Prostate gland (tissue), 2 donors: ENCODE measurements at regions not wholly inside any gene's neighbourhood (a gene's known extent, or its start where the extent isn't known, plus 50 kb on each side); places are given as distances from the start of the nearest gene placed in this dataset.

Source experiments
- POLR2A ChIP-seq: fragments of 450-650 bp; IDR thresholded peaks from one replicate; pipeline ENCODE4 v1.6.1; 2016; ENCODE audit warnings: antibody characterized with exemption, mild to moderate bottlenecking
- TF ChIP-seq, protein P1 (sequence below), 4 experiments: fragments of 200-600 bp in 2 of 4; fragments of 450-650 bp in 2 of 4; sonication (generic) in 2 of 4; IDR thresholded peaks; 1 replicate in 3 of 4; 2 replicates in 1 of 4; pipeline ENCODE4 v1.5.1; 2016 to 2019; ENCODE audit warnings: antibody characterized with exemption in 4 of 4, mild to moderate bottlenecking in 2 of 4, moderate library complexity in 2 of 4

DNA sequence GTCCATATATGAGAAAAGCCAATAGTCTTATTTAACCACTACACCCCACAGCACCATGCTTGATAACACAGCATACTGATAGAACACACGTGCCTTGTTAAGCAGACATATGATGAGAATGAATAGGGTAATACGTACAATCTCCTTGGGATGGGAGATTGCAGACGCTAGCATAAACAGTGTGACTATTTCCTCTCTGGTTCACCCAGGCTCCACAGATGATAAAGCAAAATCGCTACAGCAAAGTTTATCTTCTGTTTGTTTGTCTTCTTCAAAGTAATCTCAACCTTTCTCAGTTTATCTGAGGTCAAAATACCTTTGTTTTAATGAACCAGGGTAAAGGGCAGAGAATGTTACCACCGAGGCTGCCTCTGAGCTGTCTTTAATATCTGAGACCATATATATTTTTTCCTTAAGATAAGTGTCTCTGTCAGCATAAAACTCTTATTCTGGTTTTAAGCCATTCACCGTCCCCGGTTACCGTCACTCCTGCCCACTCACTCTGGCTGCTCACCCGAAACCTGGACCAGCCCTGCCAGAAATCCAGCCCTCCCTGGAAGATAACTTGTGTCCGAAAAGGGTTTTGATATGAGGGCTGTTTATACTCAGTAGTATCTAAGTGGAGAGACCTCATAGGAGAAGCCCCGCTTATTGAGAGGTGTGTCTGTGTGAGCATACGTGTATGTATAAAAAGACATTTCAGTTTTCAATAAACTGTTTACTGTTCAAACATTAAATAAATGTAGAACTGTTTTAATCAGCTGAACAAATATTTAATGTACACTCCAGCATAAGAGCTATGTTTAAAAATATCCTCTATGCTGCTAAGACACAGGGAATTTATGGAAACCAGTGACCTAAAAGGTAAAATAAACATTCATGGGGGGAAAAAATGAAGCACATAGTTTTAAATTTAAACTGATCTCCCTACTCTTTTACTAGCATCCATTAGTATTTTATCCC is 465.4 kb downstream of the RASEF start:
- TF ChIP-seq, protein P1, sequence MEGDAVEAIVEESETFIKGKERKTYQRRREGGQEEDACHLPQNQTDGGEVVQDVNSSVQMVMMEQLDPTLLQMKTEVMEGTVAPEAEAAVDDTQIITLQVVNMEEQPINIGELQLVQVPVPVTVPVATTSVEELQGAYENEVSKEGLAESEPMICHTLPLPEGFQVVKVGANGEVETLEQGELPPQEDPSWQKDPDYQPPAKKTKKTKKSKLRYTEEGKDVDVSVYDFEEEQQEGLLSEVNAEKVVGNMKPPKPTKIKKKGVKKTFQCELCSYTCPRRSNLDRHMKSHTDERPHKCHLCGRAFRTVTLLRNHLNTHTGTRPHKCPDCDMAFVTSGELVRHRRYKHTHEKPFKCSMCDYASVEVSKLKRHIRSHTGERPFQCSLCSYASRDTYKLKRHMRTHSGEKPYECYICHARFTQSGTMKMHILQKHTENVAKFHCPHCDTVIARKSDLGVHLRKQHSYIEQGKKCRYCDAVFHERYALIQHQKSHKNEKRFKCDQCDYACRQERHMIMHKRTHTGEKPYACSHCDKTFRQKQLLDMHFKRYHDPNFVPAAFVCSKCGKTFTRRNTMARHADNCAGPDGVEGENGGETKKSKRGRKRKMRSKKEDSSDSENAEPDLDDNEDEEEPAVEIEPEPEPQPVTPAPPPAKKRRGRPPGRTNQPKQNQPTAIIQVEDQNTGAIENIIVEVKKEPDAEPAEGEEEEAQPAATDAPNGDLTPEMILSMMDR (IDR thresholded peaks at IDR 0.05): no peak
- TF ChIP-seq POLR2A: no peak
